ENCODE measurements at regions not wholly inside any gene's neighbourhood (a gene's known extent, or its start where the extent isn't known, plus 50 kb on each side); places are given as distances from the start of the nearest gene placed in this dataset.

- Histone ChIP-seq H3K9me3 (ENCODE audit: control insufficient read depth in 2 of 2, insufficient read depth in 1 of 2, low read depth in 1 of 2, low read length in 1 of 2) (no peaks in the 10 kb centered on the region), H3K27me3 (ENCODE audit: control insufficient read depth in 3 of 3, insufficient read depth in 3 of 3, low read length in 3 of 3) (no peaks in the 10 kb centered on the region), H3K36me3 (ENCODE audit: control insufficient read depth in 3 of 3, insufficient read depth in 2 of 3, low read depth in 1 of 3, low read length in 3 of 3) (no peaks in the 10 kb centered on the region), H3K4me1 (ENCODE audit: control insufficient read depth in 3 of 3, insufficient read depth in 2 of 3, low read depth in 1 of 3, low read length in 2 of 3) (no peaks in the 10 kb centered on the region), H3K27ac (ENCODE audit: low read depth in 1 of 3, low read length in 2 of 3) (no peak overlapping the region), H3K4me3 (ENCODE audit: low read depth in 1 of 3, low read length in 3 of 3) (no peak overlapping the region)
- FAIRE-seq (no peak), DNase-seq (no peak)
- 50 to 52% (median 51%) methylated on average over 7 of the region's 7 CpGs for WGBS, 3 donors
These were observed 284.6 kb upstream of the TLE4 start for GRCh38 chr9:79286992-79287707.

- Histone ChIP-seq H3K4me1 (ENCODE audit: control insufficient read depth in 3 of 3, insufficient read depth in 2 of 3, low read depth in 1 of 3, low read length in 2 of 3) (no peaks in the 10 kb centered on the region), H3K9me3 (ENCODE audit: control insufficient read depth in 2 of 2, insufficient read depth in 1 of 2, low read depth in 1 of 2, low read length in 1 of 2) (no peaks in the 10 kb centered on the region), H3K27me3 (ENCODE audit: control insufficient read depth in 3 of 3, insufficient read depth in 3 of 3, low read length in 3 of 3) (no peaks in the 10 kb centered on the region), H3K4me3 (ENCODE audit: low read depth in 1 of 3, low read length in 3 of 3) (no peak overlapping the region), H3K27ac (ENCODE audit: low read depth in 1 of 3, low read length in 2 of 3) (no peak overlapping the region), H3K36me3 (ENCODE audit: control insufficient read depth in 3 of 3, insufficient read depth in 2 of 3, low read depth in 1 of 3, low read length in 3 of 3) (no peaks in the 10 kb centered on the region)
- FAIRE-seq (no peak), DNase-seq (no peak)
- WGBS, 3 donors, result 68 to 74% (median 72%) methylated on average over 4 of the region's 4 CpGs
These were observed 284.0 kb upstream of the TLE4 start for GRCh38 chr9:79287708-79288290.

- Histone ChIP-seq H3K27me3 (ENCODE audit: control insufficient read depth in 3 of 3, insufficient read depth in 3 of 3, low read length in 3 of 3) (no peaks in the 10 kb centered on the region), H3K27ac (ENCODE audit: low read depth in 1 of 3, low read length in 2 of 3) (no peak overlapping the region), H3K9me3 (ENCODE audit: control insufficient read depth in 2 of 2, insufficient read depth in 1 of 2, low read depth in 1 of 2, low read length in 1 of 2) (no peaks in the 10 kb centered on the region), H3K4me3 (ENCODE audit: low read depth in 1 of 3, low read length in 3 of 3) (no peak overlapping the region), H3K36me3 (ENCODE audit: control insufficient read depth in 3 of 3, insufficient read depth in 2 of 3, low read depth in 1 of 3, low read length in 3 of 3) (no peaks in the 10 kb centered on the region), H3K4me1 (ENCODE audit: control insufficient read depth in 3 of 3, insufficient read depth in 2 of 3, low read depth in 1 of 3, low read length in 2 of 3) (no peaks in the 10 kb centered on the region)
- WGBS, 3 donors, result 78 to 88% (median 80%) methylated on average over 3 of the region's 3 CpGs
- DNase-seq, result no peak
- no peak for FAIRE-seq
These were observed 281.9 kb upstream of the TLE4 start for GRCh38 chr9:79289856-79290255.

GRCh38 chr9:79292731-79293280 is 279.0 kb upstream of the TLE4 start:
- FAIRE-seq (no peak), DNase-seq (no peak)
- H3K36me3 ChIP-seq (ENCODE audit: control insufficient read depth in 3 of 3, insufficient read depth in 2 of 3, low read depth in 1 of 3, low read length in 3 of 3), result no peaks in the 10 kb centered on the region
- no peaks in the 10 kb centered on the region for H3K27me3 ChIP-seq (ENCODE audit: control insufficient read depth in 3 of 3, insufficient read depth in 3 of 3, low read length in 3 of 3)
- 0 to 95% (median 10%) methylated on average over 1 of the region's 1 CpG for WGBS, 3 donors
- no peak overlapping the region for H3K4me3 ChIP-seq (ENCODE audit: low read depth in 1 of 3, low read length in 3 of 3)
- H3K27ac ChIP-seq (ENCODE audit: low read depth in 1 of 3, low read length in 2 of 3), result no peak overlapping the region
- no peaks in the 10 kb centered on the region for H3K4me1 ChIP-seq (ENCODE audit: control insufficient read depth in 3 of 3, insufficient read depth in 2 of 3, low read depth in 1 of 3, low read length in 2 of 3)
- H3K9me3 ChIP-seq (ENCODE audit: control insufficient read depth in 2 of 2, insufficient read depth in 1 of 2, low read depth in 1 of 2, low read length in 1 of 2), result no peaks in the 10 kb centered on the region

GRCh38 chr9:79300068-79300467 is 271.7 kb upstream of the TLE4 start:
- no peak overlapping the region for H3K4me3 ChIP-seq (ENCODE audit: low read depth in 1 of 3, low read length in 3 of 3)
- DNase-seq, result no peak
- H3K27me3 ChIP-seq (ENCODE audit: control insufficient read depth in 3 of 3, insufficient read depth in 3 of 3, low read length in 3 of 3), result no peaks in the 10 kb centered on the region
- no peaks in the 10 kb centered on the region for H3K9me3 ChIP-seq (ENCODE audit: control insufficient read depth in 2 of 2, insufficient read depth in 1 of 2, low read depth in 1 of 2, low read length in 1 of 2)
- no peak for FAIRE-seq
- H3K36me3 ChIP-seq (ENCODE audit: control insufficient read depth in 3 of 3, insufficient read depth in 2 of 3, low read depth in 1 of 3, low read length in 3 of 3), result no peaks in the 10 kb centered on the region
- H3K27ac ChIP-seq (ENCODE audit: low read depth in 1 of 3, low read length in 2 of 3), result no peak overlapping the region
- no peaks in the 10 kb centered on the region for H3K4me1 ChIP-seq (ENCODE audit: control insufficient read depth in 3 of 3, insufficient read depth in 2 of 3, low read depth in 1 of 3, low read length in 2 of 3)
- 62 to 68% (median 63%) methylated on average over 6 of the region's 6 CpGs for WGBS, 3 donors

- Histone ChIP-seq H3K4me3 (ENCODE audit: low read depth in 1 of 3, low read length in 3 of 3) (no peak overlapping the region), H3K9me3 (ENCODE audit: control insufficient read depth in 2 of 2, insufficient read depth in 1 of 2, low read depth in 1 of 2, low read length in 1 of 2) (no peaks in the 10 kb centered on the region), H3K27me3 (ENCODE audit: control insufficient read depth in 3 of 3, insufficient read depth in 3 of 3, low read length in 3 of 3) (no peaks in the 10 kb centered on the region), H3K27ac (ENCODE audit: low read depth in 1 of 3, low read length in 2 of 3) (no peak overlapping the region), H3K4me1 (ENCODE audit: control insufficient read depth in 3 of 3, insufficient read depth in 2 of 3, low read depth in 1 of 3, low read length in 2 of 3) (no peaks in the 10 kb centered on the region), H3K36me3 (ENCODE audit: control insufficient read depth in 3 of 3, insufficient read depth in 2 of 3, low read depth in 1 of 3, low read length in 3 of 3) (no peaks in the 10 kb centered on the region)
- DNase-seq, result no peak
- no peak for FAIRE-seq
- WGBS, 3 donors, result 23 to 44% (median 41%) methylated on average over 2 of the region's 2 CpGs
These were observed 270.7 kb upstream of the TLE4 start for GRCh38 chr9:79301085-79301484.

GRCh38 chr9:79301551-79302391 is 270.0 kb upstream of the TLE4 start:
- Histone ChIP-seq H3K27ac (ENCODE audit: low read depth in 1 of 3, low read length in 2 of 3) (no peak overlapping the region), H3K9me3 (ENCODE audit: control insufficient read depth in 2 of 2, insufficient read depth in 1 of 2, low read depth in 1 of 2, low read length in 1 of 2) (no peaks in the 10 kb centered on the region), H3K4me1 (ENCODE audit: control insufficient read depth in 3 of 3, insufficient read depth in 2 of 3, low read depth in 1 of 3, low read length in 2 of 3) (no peaks in the 10 kb centered on the region), H3K36me3 (ENCODE audit: control insufficient read depth in 3 of 3, insufficient read depth in 2 of 3, low read depth in 1 of 3, low read length in 3 of 3) (no peaks in the 10 kb centered on the region), H3K27me3 (ENCODE audit: control insufficient read depth in 3 of 3, insufficient read depth in 3 of 3, low read length in 3 of 3) (no peaks in the 10 kb centered on the region), H3K4me3 (ENCODE audit: low read depth in 1 of 3, low read length in 3 of 3) (no peak overlapping the region)
- WGBS, 3 donors, result 42 to 60% (median 54%) methylated on average over 8 of the region's 8 CpGs
- no peak for FAIRE-seq
- no peak for DNase-seq

- FAIRE-seq, result no peak
- 28 to 48% (median 39%) methylated on average over 4 of the region's 4 CpGs for WGBS, 3 donors
These were observed 269.2 kb upstream of the TLE4 start for GRCh38 chr9:79302569-79302968.

More at GRCh38 chr9:79302569-79302968, 269.2 kb upstream of the TLE4 start:
- Histone ChIP-seq H3K27me3 (ENCODE audit: control insufficient read depth in 3 of 3, insufficient read depth in 3 of 3, low read length in 3 of 3) (no peaks in the 10 kb centered on the region), H3K27ac (ENCODE audit: low read depth in 1 of 3, low read length in 2 of 3) (no peak overlapping the region), H3K4me3 (ENCODE audit: low read depth in 1 of 3, low read length in 3 of 3) (no peak overlapping the region), H3K36me3 (ENCODE audit: control insufficient read depth in 3 of 3, insufficient read depth in 2 of 3, low read depth in 1 of 3, low read length in 3 of 3) (no peaks in the 10 kb centered on the region), H3K4me1 (ENCODE audit: control insufficient read depth in 3 of 3, insufficient read depth in 2 of 3, low read depth in 1 of 3, low read length in 2 of 3) (no peaks in the 10 kb centered on the region), H3K9me3 (ENCODE audit: control insufficient read depth in 2 of 2, insufficient read depth in 1 of 2, low read depth in 1 of 2, low read length in 1 of 2) (no peaks in the 10 kb centered on the region)
- DNase-seq, result no peak

Data from small intestine (tissue), 7 donors.